Suprapubic skin (tissue), 4 donors: ENCODE measurements at regions not wholly inside any gene's neighbourhood (a gene's known extent, or its start where the extent isn't known, plus 50 kb on each side); places are given as distances from the start of the nearest gene placed in this dataset.
"Not testable (repeated sequence)": the region's sequence is repeated elsewhere in the genome, so short reads cannot be mapped to it uniquely, and the experiment has no call there.

ENCODE experiments used
- DNase-seq, 2 donors: peaks; one replicate each; pipeline ENCODE4 v3.0.0-alpha.2; 2019; ENCODE audit warnings: low spot score in 2 of 2
- H3K27ac ChIP-seq: fragments of 200-600 bp; sonication (generic); one replicate; pipeline ENCODE4 v1.5.1; 2019
- H3K27me3 ChIP-seq: fragments of 200-600 bp; sonication (generic); one replicate; pipeline ENCODE4 v1.5.1; 2019
- H3K36me3 ChIP-seq: fragments of 200-600 bp; sonication (generic); one replicate; pipeline ENCODE4 v1.5.1; 2019
- H3K4me1 ChIP-seq: fragments of 200-600 bp; sonication (generic); one replicate; pipeline ENCODE4 v1.5.1; 2019
- H3K4me3 ChIP-seq: fragments of 200-600 bp; sonication (generic); one replicate; pipeline ENCODE4 v1.5.1; 2019; ENCODE audit warnings: mild to moderate bottlenecking
- H3K9me3 ChIP-seq: fragments of 200-600 bp; sonication (generic); one replicate; pipeline ENCODE4 v1.5.1; 2019
- EP300 ChIP-seq: sonication (generic); formaldehyde crosslinking; IDR thresholded peaks from one replicate; pipeline ENCODE4 v1.6.1; 2017; ENCODE audit warnings: antibody characterized with exemption
- POLR2A ChIP-seq, 2 donors: fragments of 450-650 bp; IDR thresholded peaks; one replicate each; pipeline ENCODE4 v1.6.1; 2017; ENCODE audit warnings: antibody characterized with exemption in 2 of 2, mild to moderate bottlenecking in 2 of 2, moderate library complexity in 2 of 2
- POLR2AphosphoS5 ChIP-seq, 3 donors: sonication (generic); formaldehyde crosslinking; IDR thresholded peaks; one replicate each; pipeline ENCODE4 v1.6.1; 2017; ENCODE audit warnings: antibody characterized with exemption in 3 of 3
- WGBS: methylation state at CpG from one replicate; pipeline ENCODE4 v1.1.5; 2018; 5-methylcytosine and 5-hydroxymethylcytosine counted together
- TF ChIP-seq, protein P1 (sequence below), 2 donors: fragments of 200-600 bp in 1 of 2; fragments of 450-650 bp in 1 of 2; sonication (generic) in 1 of 2; IDR thresholded peaks; one replicate each; pipeline ENCODE4 v1.5.1; 2016 to 2019; ENCODE audit warnings: antibody characterized with exemption in 2 of 2, mild to moderate bottlenecking in 1 of 2, moderate library complexity in 1 of 2

DNA sequence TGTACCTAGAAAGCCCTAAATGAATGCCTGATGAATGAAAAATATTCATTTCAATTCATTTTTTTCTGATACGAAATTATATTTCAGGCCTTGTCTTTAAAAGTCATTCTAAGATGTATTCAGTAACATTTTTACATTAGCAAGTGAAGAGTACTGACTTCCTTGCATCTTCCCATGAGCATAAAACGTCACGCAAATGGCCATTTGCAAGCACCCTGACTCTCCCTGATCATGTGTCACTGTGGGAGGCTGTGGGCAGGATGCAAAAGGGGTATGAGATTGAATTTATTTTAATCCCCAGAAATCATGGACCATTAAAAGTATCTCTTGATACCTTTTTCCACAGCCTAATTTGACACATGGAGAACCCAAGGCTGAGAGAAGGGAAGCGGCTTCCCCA, 105.0 kb downstream of the BDH1 start:
- Histone ChIP-seq H3K36me3 (no peaks in the 10 kb centered on the region), H3K4me1 (peaks cover under 1% of the 10 kb centered on the region), H3K9me3 (no peaks in the 10 kb centered on the region), H3K27me3 (no peaks in the 10 kb centered on the region), H3K4me3 (no peak overlapping the region), H3K27ac (no peak overlapping the region)
- TF ChIP-seq, protein P1, sequence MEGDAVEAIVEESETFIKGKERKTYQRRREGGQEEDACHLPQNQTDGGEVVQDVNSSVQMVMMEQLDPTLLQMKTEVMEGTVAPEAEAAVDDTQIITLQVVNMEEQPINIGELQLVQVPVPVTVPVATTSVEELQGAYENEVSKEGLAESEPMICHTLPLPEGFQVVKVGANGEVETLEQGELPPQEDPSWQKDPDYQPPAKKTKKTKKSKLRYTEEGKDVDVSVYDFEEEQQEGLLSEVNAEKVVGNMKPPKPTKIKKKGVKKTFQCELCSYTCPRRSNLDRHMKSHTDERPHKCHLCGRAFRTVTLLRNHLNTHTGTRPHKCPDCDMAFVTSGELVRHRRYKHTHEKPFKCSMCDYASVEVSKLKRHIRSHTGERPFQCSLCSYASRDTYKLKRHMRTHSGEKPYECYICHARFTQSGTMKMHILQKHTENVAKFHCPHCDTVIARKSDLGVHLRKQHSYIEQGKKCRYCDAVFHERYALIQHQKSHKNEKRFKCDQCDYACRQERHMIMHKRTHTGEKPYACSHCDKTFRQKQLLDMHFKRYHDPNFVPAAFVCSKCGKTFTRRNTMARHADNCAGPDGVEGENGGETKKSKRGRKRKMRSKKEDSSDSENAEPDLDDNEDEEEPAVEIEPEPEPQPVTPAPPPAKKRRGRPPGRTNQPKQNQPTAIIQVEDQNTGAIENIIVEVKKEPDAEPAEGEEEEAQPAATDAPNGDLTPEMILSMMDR (IDR thresholded peaks at IDR 0.05) = no peak
- TF ChIP-seq EP300 (no peak), POLR2AphosphoS5 (IDR thresholded peaks at IDR 0.05) (no peak), POLR2A (IDR thresholded peaks at IDR 0.05) (no peak)
- DNase-seq = no peak
- WGBS = 87% methylated on average over 4 of the region's 4 CpGs

DNA sequence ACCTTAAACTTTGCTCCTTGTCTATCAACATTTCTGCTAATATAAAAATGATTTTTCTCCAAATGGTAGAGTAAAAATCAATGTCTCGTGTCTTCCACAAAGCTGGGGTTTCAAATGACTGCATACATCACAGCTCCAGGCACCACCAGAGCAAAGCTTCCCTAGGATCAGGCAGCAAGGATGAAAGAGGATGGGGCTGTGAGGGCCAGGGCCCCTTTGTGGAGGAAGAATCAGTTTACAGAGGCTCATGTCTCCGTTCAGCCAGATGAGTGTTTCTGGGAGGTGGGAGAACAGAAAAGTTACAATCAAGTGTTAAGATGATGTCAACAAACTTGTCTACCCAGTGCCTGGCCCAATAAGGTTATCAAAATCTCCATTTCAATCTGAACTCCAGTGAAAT, 105.5 kb downstream of the BDH1 start:
- Histone ChIP-seq H3K4me3 (no peak overlapping the region), H3K27me3 (no peaks in the 10 kb centered on the region), H3K4me1 (no peaks in the 10 kb centered on the region), H3K27ac (no peak overlapping the region), H3K36me3 (no peaks in the 10 kb centered on the region), H3K9me3 (no peaks in the 10 kb centered on the region)
- TF ChIP-seq, protein P1 (IDR thresholded peaks at IDR 0.05) = no peak
- TF ChIP-seq POLR2A (IDR thresholded peaks at IDR 0.05) = no peak
- no peak for TF ChIP-seq POLR2AphosphoS5 (IDR thresholded peaks at IDR 0.05)
- TF ChIP-seq EP300 = no peak
- no peak for DNase-seq
- 65% methylated on average over 2 of the region's 2 CpGs for WGBS

- not testable (repeated sequence) for H3K4me1 ChIP-seq, H3K36me3 ChIP-seq, H3K9me3 ChIP-seq, DNase-seq, H3K4me3 ChIP-seq, H3K27ac ChIP-seq, H3K27me3 ChIP-seq
- WGBS = 96% methylated on average over 3 of the region's 3 CpGs
Measured at GRCh38 chr3:197449181-197449580, 106.6 kb downstream of the BDH1 start.

GRCh38 chr3:197447781-197448180, 108.0 kb downstream of the BDH1 start:
- not testable (repeated sequence) for H3K27ac ChIP-seq, H3K4me3 ChIP-seq, H3K27me3 ChIP-seq, H3K9me3 ChIP-seq, DNase-seq, H3K4me1 ChIP-seq, H3K36me3 ChIP-seq
- 76% methylated on average over 6 of the region's 6 CpGs for WGBS

- 92% methylated on average over 7 of the region's 7 CpGs for WGBS
- Histone ChIP-seq H3K27ac (no peak overlapping the region), H3K9me3 (no peaks in the 10 kb centered on the region), H3K4me1 (no peaks in the 10 kb centered on the region), H3K36me3 (no peaks in the 10 kb centered on the region), H3K4me3 (no peak overlapping the region), H3K27me3 (no peaks in the 10 kb centered on the region)
- TF ChIP-seq POLR2A (IDR thresholded peaks at IDR 0.05) (no peak), EP300 (no peak), POLR2AphosphoS5 (IDR thresholded peaks at IDR 0.05) (no peak)
- TF ChIP-seq, protein P1 (IDR thresholded peaks at IDR 0.05) = no peak
- DNase-seq = no peak
Measured at GRCh38 chr3:197447057-197447456, 108.7 kb downstream of the BDH1 start.

DNA sequence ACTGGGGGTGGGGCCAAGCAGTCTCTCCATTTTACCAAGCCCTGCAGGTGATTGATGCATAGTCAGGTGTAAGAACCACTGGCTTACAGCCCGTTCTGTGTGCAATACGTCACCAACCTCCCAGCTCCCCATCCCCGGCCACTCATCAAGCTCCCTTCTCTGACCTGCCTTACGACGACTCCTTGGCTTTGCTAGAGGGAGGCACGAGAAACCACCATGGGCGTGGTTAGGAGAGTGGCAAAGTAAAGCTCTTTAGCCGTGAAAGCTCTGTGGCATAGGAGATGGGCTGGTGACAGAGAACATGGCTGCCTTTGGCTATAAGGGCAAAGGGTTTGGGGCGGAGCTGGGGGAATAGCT, 109.1 kb downstream of the BDH1 start:
- no peaks in the 10 kb centered on the region for H3K36me3 ChIP-seq
- no peak for DNase-seq
- 89% methylated on average over 9 of the region's 9 CpGs for WGBS
- no peak overlapping the region for H3K27ac ChIP-seq
- no peak for TF ChIP-seq POLR2A (IDR thresholded peaks at IDR 0.05)
- no peak for TF ChIP-seq POLR2AphosphoS5 (IDR thresholded peaks at IDR 0.05)
- TF ChIP-seq EP300 = no peak
- TF ChIP-seq, protein P1 (IDR thresholded peaks at IDR 0.05) = no peak
- no peak overlapping the region for H3K4me3 ChIP-seq
- no peaks in the 10 kb centered on the region for H3K9me3 ChIP-seq
- no peaks in the 10 kb centered on the region for H3K27me3 ChIP-seq
- H3K4me1 ChIP-seq = no peaks in the 10 kb centered on the region
